Stomach (tissue), 8 donors: ENCODE measurements at regions not wholly inside any gene's neighbourhood (a gene's known extent, or its start where the extent isn't known, plus 50 kb on each side); places are given as distances from the start of the nearest gene placed in this dataset.
A peak's percentile ranks its signal among the peaks of the same experiment; 100 is the strongest.

Experiments
- DNase-seq, 2 donors: peaks; one replicate each; pipeline versions ENCODE4 v3.0.0 to v3.0.0-alpha.2; 2013 to 2019
- H3K27ac ChIP-seq, 5 donors: fragments of 200-600 bp in 4 of 5; sonication (generic) in 4 of 5; one replicate each; pipeline ENCODE4 v1.5.1; 2013 to 2019; ENCODE audit warnings: mild to moderate bottlenecking in 1 of 5, moderate library complexity in 1 of 5
- H3K27me3 ChIP-seq, 3 donors: fragments of 200-600 bp; sonication (generic); one replicate each; pipeline ENCODE4 v1.5.1; 2017 to 2019; ENCODE audit warnings: mixed run types in 1 of 3
- H3K36me3 ChIP-seq, 4 donors: fragments of 200-600 bp; sonication (generic); 1 replicate in 3 of 4; 2 replicates in 1 of 4; pipeline ENCODE4 v1.5.1; 2016 to 2019
- H3K4me1 ChIP-seq, 4 donors: fragments of 200-600 bp; sonication (generic); one replicate each; pipeline ENCODE4 v1.5.1; 2016 to 2019
- H3K4me3 ChIP-seq, 4 donors: fragments of 200-600 bp; sonication (generic) in 3 of 4; one replicate each; pipeline ENCODE4 v1.5.1; 2016 to 2019; ENCODE audit warnings: mild to moderate bottlenecking in 1 of 4
- H3K9me3 ChIP-seq, 4 donors: fragments of 200-600 bp; sonication (generic); one replicate each; pipeline ENCODE4 v1.5.1; 2016 to 2019
- EP300 ChIP-seq: sonication (generic); formaldehyde crosslinking; IDR thresholded peaks from one replicate; pipeline ENCODE4 v1.6.1; 2017; ENCODE audit warnings: antibody characterized with exemption
- POLR2A ChIP-seq, 4 donors: fragments of 450-650 bp; IDR thresholded peaks; one replicate each; pipeline ENCODE4 v1.6.1; 2016; ENCODE audit warnings: antibody characterized with exemption in 4 of 4, control low read depth in 2 of 4, mild to moderate bottlenecking in 1 of 4, moderate library complexity in 1 of 4
- POLR2AphosphoS5 ChIP-seq, 3 donors: sonication (generic); formaldehyde crosslinking; IDR thresholded peaks; one replicate each; pipeline ENCODE4 v1.6.1; 2016; ENCODE audit warnings: antibody characterized with exemption in 3 of 3
- WGBS, 5 donors: extraction: QIAGEN DNeasy Blood & Tissue Kit in 3 of 5; methylation state at CpG; one replicate each; pipeline versions ENCODE4 v1.1.5 to v1.1.7; 2013 to 2018; 5-methylcytosine and 5-hydroxymethylcytosine counted together
- intact Hi-C: fragments of 100-400 bp; cut with DNase I; formaldehyde crosslinking; loops from one replicate; pipeline ENCODE4 v1.15.1; 2023; ENCODE audit warnings: low total_unique reads
- TF ChIP-seq, protein P1 (sequence below), 7 experiments: fragments of 450-650 bp in 4 of 7; fragments of 200-600 bp in 3 of 7; sonication (generic) in 3 of 7; IDR thresholded peaks; one replicate each; pipeline ENCODE4 v1.5.1; 2016 to 2019; ENCODE audit warnings: antibody characterized with exemption in 7 of 7, control low read depth in 2 of 7, mild to moderate bottlenecking in 1 of 7
- donor health status: healthy with polysubstance abuse.
- donor health status: Bipolar disorder and iron deficiency.
- donor health status: healthy.

DNA sequence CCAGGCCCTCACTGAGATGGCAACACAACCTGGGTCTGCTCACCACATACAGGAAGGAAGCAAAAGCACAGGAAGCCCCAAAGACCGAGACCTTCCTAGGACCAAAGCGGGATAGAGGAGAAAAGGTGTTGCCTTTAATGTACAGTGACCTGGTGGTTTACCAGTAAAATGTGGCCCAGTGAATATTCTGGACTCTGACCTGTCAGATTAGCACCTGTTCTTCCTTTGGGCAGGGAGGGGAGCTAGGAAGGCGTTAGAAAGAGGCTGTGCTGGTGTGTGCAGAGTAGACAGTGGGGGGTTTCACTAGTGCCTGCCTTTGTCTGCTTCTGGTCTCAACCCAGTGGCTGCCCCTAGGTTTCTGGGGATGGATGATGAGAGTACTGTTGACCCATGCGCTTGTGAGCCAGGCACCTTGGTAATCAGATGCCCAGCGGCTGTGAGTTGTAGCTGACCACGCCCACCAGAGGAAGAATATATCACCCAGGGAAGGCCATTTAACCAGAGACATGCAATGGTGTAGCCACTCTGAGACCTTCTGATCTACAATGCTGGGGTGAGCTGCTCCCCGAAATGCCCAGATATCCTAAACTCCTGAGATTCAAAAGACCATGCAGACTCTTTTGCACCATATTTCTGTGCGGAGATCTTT, 90.1 kb upstream of the NEO1 start:
- Histone ChIP-seq H3K27me3 (peaks cover 0 to 4% (median 0%) of the 10 kb centered on the region in 3 donors), H3K4me1 (no peaks in the 10 kb centered on the region), H3K36me3 (no peaks in the 10 kb centered on the region), H3K4me3 (no peak overlapping the region), H3K27ac (no peak overlapping the region), H3K9me3 (peaks cover 0 to 15% (median 4%) of the 10 kb centered on the region in 4 donors)
- DNase-seq: no peak
- TF ChIP-seq, protein P1, sequence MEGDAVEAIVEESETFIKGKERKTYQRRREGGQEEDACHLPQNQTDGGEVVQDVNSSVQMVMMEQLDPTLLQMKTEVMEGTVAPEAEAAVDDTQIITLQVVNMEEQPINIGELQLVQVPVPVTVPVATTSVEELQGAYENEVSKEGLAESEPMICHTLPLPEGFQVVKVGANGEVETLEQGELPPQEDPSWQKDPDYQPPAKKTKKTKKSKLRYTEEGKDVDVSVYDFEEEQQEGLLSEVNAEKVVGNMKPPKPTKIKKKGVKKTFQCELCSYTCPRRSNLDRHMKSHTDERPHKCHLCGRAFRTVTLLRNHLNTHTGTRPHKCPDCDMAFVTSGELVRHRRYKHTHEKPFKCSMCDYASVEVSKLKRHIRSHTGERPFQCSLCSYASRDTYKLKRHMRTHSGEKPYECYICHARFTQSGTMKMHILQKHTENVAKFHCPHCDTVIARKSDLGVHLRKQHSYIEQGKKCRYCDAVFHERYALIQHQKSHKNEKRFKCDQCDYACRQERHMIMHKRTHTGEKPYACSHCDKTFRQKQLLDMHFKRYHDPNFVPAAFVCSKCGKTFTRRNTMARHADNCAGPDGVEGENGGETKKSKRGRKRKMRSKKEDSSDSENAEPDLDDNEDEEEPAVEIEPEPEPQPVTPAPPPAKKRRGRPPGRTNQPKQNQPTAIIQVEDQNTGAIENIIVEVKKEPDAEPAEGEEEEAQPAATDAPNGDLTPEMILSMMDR (IDR thresholded peaks at IDR 0.05): no peak
- TF ChIP-seq POLR2AphosphoS5 (IDR thresholded peaks at IDR 0.05): no peak
- no peak for TF ChIP-seq POLR2A (IDR thresholded peaks at IDR 0.05)
- no peak for TF ChIP-seq EP300
- intact Hi-C loops: no loop called here
- WGBS, 5 donors: 81 to 85% (median 83%) methylated on average over 7 to 8 of the region's 8 CpGs

DNA sequence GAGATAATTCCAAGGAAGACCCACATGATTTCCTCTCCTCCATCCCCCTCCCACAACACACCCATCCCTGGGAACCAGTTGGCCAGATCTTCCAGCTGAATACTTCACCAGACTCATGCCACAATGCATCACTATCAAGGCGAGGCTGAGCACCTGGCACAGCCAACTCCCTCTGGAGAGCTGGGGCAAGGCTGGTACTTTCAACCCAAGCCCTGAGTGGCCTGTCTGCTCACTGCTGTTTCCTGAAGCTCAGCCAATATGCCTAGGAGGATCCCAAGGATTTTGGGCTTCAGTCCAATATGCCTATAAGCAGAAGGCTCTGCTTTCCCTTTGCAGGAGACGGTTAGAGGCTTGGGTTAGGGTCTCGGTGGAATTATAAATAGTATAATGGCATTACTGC, 90.9 kb upstream of the NEO1 start:
- Histone ChIP-seq H3K36me3 (no peaks in the 10 kb centered on the region), H3K4me3 (no peak overlapping the region), H3K27ac (no peak overlapping the region), H3K27me3 (peaks cover 0 to 4% (median 0%) of the 10 kb centered on the region in 3 donors), H3K9me3 (peaks cover 0 to 15% (median 4%) of the 10 kb centered on the region in 4 donors), H3K4me1 (no peaks in the 10 kb centered on the region)
- WGBS, 5 donors: 59 to 89% (median 75%) methylated on average over 3 of the region's 3 CpGs
- TF ChIP-seq POLR2A (IDR thresholded peaks at IDR 0.05): no peak
- TF ChIP-seq, protein P1 (IDR thresholded peaks at IDR 0.05): no peak
- no peak for TF ChIP-seq EP300
- no peak for TF ChIP-seq POLR2AphosphoS5 (IDR thresholded peaks at IDR 0.05)
- intact Hi-C loops: no loop called here
- DNase-seq: peak in 1 of 2 donors; percentile 16

DNA sequence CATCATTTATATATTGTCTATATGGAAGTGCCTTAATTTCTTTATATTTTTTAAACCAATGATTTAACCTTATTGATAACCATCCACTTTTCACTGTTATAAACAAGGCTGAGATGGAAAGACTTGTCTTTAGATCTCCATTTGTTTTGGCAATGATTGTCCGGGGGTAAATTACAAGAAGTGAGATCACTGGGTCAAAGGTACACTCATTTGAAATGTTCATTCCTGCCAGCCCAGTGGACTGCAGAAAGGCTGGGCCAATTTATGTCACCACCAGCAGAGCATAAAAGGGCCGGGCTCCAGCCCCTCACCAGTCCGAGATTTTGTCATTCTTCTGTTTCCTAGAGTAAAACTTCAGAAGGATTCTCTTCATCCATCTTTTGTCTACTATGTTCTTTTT, 93.6 kb upstream of the NEO1 start:
- WGBS, 5 donors: 58 to 65% (median 62%) methylated on average over 3 of the region's 3 CpGs
- H3K27me3 ChIP-seq: peaks cover 0 to 3% (median 0%) of the 10 kb centered on the region in 3 donors

DNA sequence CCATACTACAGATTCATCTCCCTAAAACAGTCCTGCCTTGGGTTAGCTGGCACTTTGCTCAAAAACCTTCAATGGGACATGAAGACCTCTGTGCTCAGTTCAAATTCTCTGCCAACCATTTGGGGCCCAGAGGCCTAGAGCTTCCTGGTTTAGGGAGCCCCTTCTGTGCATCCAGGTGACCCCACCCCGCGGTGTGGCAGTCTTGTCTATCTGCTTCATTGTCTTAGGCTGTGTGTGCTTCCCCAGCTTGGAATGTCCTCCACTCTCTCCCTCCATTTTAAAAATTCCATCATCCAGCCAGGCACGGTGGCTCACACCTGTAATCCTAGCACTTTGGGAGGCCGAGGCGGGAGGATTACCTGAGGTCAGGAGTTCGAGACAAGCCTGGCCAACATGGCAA, 99.0 kb upstream of the NEO1 start:
- no peaks in the 10 kb centered on the region for H3K4me1 ChIP-seq
- no peak for DNase-seq
- no peak overlapping the region for H3K27ac ChIP-seq
- H3K4me3 ChIP-seq: no peak overlapping the region
- H3K9me3 ChIP-seq: peaks cover 0 to 6% (median under 1%) of the 10 kb centered on the region in 4 donors
- 94 to 98% (median 95%) methylated on average over 6 of the region's 6 CpGs for WGBS, 5 donors
- intact Hi-C loops: no loop called here
- no peak for TF ChIP-seq POLR2AphosphoS5 (IDR thresholded peaks at IDR 0.05)
- TF ChIP-seq, protein P1 (IDR thresholded peaks at IDR 0.05): no peak
- TF ChIP-seq EP300: no peak
- TF ChIP-seq POLR2A (IDR thresholded peaks at IDR 0.05): no peak
- H3K36me3 ChIP-seq: no peaks in the 10 kb centered on the region
- no peaks in the 10 kb centered on the region for H3K27me3 ChIP-seq

More for the DNA sequence above, 93.6 kb upstream of the NEO1 start:
- Histone ChIP-seq H3K4me3 (no peak overlapping the region), H3K9me3 (peaks cover 0 to 14% (median 4%) of the 10 kb centered on the region in 4 donors), H3K27ac (no peak overlapping the region), H3K4me1 (no peaks in the 10 kb centered on the region), H3K36me3 (no peaks in the 10 kb centered on the region)
- no peak for TF ChIP-seq EP300
- intact Hi-C loops: no loop called here
- no peak for DNase-seq

DNA sequence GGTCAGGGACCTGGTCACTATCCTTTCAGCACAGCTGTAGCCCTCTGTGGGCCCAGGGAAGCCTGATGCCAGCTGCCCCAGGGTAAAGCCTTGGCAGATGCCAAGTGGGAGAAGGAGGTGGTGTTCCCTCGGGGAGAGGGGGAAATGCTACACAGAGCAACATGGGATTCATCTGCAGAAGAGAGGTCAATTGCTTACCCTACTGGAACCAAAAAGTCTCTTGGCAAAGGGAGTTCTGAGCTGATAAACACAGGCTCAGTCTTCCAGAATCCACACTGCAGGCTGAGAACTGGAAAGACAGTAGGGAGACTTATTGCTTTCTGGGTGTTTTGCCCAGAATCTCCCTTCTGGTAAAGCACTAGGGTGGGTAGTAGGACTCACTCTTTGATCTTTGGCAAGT, 100.1 kb upstream of the NEO1 start:
- Histone ChIP-seq H3K27me3 (no peaks in the 10 kb centered on the region), H3K27ac (no peak overlapping the region), H3K4me3 (no peak overlapping the region), H3K9me3 (peaks cover 0 to 17% (median 11%) of the 10 kb centered on the region in 4 donors), H3K4me1 (no peaks in the 10 kb centered on the region), H3K36me3 (no peaks in the 10 kb centered on the region)
- TF ChIP-seq, protein P1 (IDR thresholded peaks at IDR 0.05): no peak
- TF ChIP-seq POLR2A (IDR thresholded peaks at IDR 0.05) (no peak), POLR2AphosphoS5 (IDR thresholded peaks at IDR 0.05) (no peak), EP300 (no peak)
- intact Hi-C loops: no loop called here
- 44 to 76% (median 68%) methylated on average over 1 of the region's 1 CpG for WGBS, 5 donors
- no peak for DNase-seq
